Caki2 (cell line): ENCODE measurements at regions not wholly inside any gene's neighbourhood (a gene's known extent, or its start where the extent isn't known, plus 50 kb on each side); places are given as distances from the start of the nearest gene placed in this dataset.

ENCODE experiments used
- DNase-seq: peaks from one replicate; pipeline ENCODE4 v3.0.0-alpha.2; 2015; ENCODE audit warnings: low read depth
- in situ Hi-C: cut with HindIII; loops from 2 replicates; pipeline ENCODE4 v1.10.0; 2016; ENCODE audit warnings: low sequenced_read_pairs, low pct_unique_long_range_greater_than_20kb, mixed read lengths

DNA sequence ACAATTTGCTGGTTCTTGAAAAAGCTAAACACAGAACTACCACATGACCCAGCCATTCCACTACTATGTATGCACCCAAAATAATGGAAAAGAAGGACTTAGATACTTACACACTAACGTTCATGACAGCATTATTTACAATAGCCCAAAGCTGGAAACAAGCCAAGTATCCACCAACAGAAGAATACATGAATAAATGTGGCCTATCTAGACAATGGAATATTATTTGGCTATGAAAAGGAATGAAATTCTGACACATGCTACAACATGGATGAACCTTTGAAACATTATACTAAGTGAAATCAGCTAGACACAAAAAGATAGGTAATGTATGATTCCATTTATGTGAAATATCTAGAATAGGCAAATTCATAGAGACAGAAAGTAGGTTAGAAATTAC, 67.4 kb upstream of the EXOC4 start:
- in situ Hi-C loops = no loop called here
- no peak for DNase-seq

DNA sequence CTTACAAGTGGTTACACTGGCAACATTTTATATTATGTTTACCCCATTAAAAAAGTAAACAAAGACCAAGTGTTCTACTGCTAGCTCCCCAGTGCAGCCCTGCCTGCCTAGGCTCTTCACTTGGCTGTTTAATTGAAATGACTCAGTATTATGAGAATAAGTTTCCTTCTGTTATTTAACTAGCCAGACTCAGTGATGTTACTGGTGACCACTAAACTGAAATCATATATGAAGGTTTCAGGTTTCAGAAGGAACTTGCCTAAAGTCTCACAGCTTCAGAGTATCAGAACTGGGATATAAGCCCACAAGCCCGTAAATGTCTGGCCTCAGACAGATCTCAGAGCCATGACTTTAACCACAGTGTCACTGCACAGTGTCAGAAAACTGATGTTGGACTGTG, 66.8 kb upstream of the EXOC4 start:
- in situ Hi-C loops = no loop called here
- DNase-seq = no peak

GRCh38 chr7:133190172-133190528, 62.7 kb upstream of the EXOC4 start:
- in situ Hi-C loops = no loop called here
- DNase-seq = no peak

- in situ Hi-C loops = no loop called here
- DNase-seq = no peak
Measured at GRCh38 chr7:133190650-133191049, 62.2 kb upstream of the EXOC4 start.

DNA sequence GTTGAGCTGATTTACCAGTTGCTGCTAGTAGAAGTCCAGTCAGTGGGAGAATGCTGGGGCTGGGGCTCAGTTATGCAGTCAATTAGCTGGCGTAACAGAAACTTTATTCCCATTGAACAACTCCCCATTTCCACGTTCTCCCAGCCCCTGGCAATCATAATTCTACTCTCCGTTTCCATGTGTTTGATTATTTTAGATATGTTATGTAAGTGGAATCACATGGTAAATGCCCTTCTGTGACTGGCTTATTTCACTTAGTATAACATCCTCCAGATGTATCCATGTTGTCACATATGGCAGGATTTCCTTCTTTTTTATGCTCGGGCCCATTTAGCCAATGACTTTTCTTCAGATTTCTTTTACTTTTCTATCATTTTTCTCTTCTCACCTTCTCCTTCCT, 61.1 kb upstream of the EXOC4 start:
- in situ Hi-C loops = no loop called here
- DNase-seq = no peak

DNA sequence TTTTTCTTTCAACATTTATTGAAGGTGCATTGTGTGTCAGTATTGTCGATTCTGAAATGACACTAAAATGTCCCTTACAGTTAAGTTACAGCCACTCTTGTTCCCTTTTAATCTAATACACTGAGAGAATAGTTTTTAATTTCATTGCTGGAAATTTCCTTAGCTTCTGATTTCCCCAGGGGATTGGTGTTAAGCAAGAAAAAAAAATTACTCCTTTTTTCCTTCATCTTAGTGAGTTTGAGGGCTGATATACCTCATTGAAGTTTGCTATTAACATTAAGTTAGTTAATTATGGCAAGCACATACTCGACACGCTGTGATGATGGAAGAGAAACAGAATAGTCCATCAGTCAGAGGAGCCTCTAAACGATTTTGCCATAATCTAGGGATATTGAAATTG, 57.0 kb upstream of the EXOC4 start:
- DNase-seq = no peak
- in situ Hi-C loops = no loop called here

GRCh38 chr7:133196856-133197612, 55.8 kb upstream of the EXOC4 start:
- in situ Hi-C loops = no loop called here
- no peak for DNase-seq

GRCh38 chr7:133197972-133198544, 54.8 kb upstream of the EXOC4 start:
- in situ Hi-C loops = no loop called here
- no peak for DNase-seq

- in situ Hi-C loops = no loop called here
Measured at GRCh38 chr7:133199831-133200230, 53.0 kb upstream of the EXOC4 start.

DNA sequence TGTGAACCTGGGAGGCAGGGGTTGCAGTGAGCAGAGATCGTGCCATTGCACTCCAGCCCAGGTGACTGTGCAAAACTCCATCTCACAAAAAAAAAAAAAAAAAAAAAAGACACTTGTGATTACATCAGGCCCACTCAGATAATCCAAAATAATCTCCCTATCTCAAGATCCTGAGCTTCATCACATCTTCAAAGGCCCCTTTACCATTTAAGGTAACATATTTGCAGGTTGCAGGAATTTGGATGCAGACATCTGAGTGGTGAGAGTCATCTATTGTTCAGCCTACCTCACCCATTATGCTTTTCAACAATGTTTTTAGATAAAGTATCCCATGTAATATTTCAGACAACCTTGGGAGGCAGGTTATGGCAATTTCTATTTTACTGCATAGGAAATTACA, 51.4 kb upstream of the EXOC4 start:
- in situ Hi-C loops = no loop called here
- DNase-seq = no peak

More at GRCh38 chr7:133199831-133200230, 53.0 kb upstream of the EXOC4 start:
- no peak for DNase-seq

- DNase-seq = no peak
- in situ Hi-C loops = no loop called here
Measured at GRCh38 chr7:133202942-133203341, 49.9 kb upstream of the EXOC4 start.
